Stimulated activated CD4-positive, alpha-beta T cell treated with anti-CD3 and anti-CD28 coated beads, Interleukin-15, amount 100 ng/mL, for 48 hours (primary cell): ENCODE measurements at regions not wholly inside any gene's neighbourhood (a gene's known extent, or its start where the extent isn't known, plus 50 kb on each side); places are given as distances from the start of the nearest gene placed in this dataset.

Experiments
- DNase-seq, 2 donors: peaks; one replicate each; pipeline ENCODE4 v3.0.0-alpha.2; 2020; ENCODE audit warnings: low read depth in 2 of 2

- no peak for DNase-seq
Measured at GRCh38 chr2:29974086-29974485, 52.7 kb upstream of the ALK start.

- DNase-seq = no peak
Measured at GRCh38 chr2:29977284-29977683, 55.9 kb upstream of the ALK start.

GRCh38 chr2:29981402-29981801 lies 60.0 kb upstream of the ALK start:
- DNase-seq = no peak

- DNase-seq = no peak
Measured at GRCh38 chr2:29983308-29983707, 61.9 kb upstream of the ALK start.

GRCh38 chr2:29987146-29987545 lies 65.8 kb upstream of the ALK start:
- no peak for DNase-seq

GRCh38 chr2:29990129-29990528 lies 68.7 kb upstream of the ALK start:
- no peak for DNase-seq

- DNase-seq = no peak
Measured at GRCh38 chr2:29991086-29991485, 69.7 kb upstream of the ALK start.

- no peak for DNase-seq
Measured at GRCh38 chr2:29995241-29995640, 73.9 kb upstream of the ALK start.

- no peak for DNase-seq
Measured at GRCh38 chr2:30003128-30003527, 81.7 kb upstream of the ALK start.

- no peak for DNase-seq
Measured at GRCh38 chr2:30022444-30023071, 101.2 kb upstream of the ALK start.

- no peak for DNase-seq
Measured at GRCh38 chr2:30024281-30024680, 102.9 kb upstream of the ALK start.

GRCh38 chr2:30026091-30027055 lies 105.0 kb upstream of the ALK start:
- DNase-seq = no peak

- no peak for DNase-seq
Measured at GRCh38 chr2:30029804-30030203, 108.4 kb upstream of the ALK start.

GRCh38 chr2:30030361-30030760 lies 109.0 kb upstream of the ALK start:
- no peak for DNase-seq

GRCh38 chr2:30031184-30031583 lies 109.8 kb upstream of the ALK start:
- DNase-seq = no peak

- DNase-seq = no peak
Measured at GRCh38 chr2:30034052-30034775, 112.6 kb upstream of the YPEL5 start.

GRCh38 chr2:30037016-30037415 lies 109.8 kb upstream of the YPEL5 start:
- no peak for DNase-seq

- no peak for DNase-seq
Measured at GRCh38 chr2:30038419-30038818, 108.4 kb upstream of the YPEL5 start.

- no peak for DNase-seq
Measured at GRCh38 chr2:30039101-30039500, 107.7 kb upstream of the YPEL5 start.

GRCh38 chr2:30040147-30040546 lies 106.7 kb upstream of the YPEL5 start:
- no peak for DNase-seq

- DNase-seq = no peak
Measured at GRCh38 chr2:30041884-30042283, 104.9 kb upstream of the YPEL5 start.

GRCh38 chr2:30046396-30046795 lies 100.4 kb upstream of the YPEL5 start:
- DNase-seq = no peak

GRCh38 chr2:30046979-30047378 lies 99.8 kb upstream of the YPEL5 start:
- DNase-seq = no peak
